ENCODE measurements at regions not wholly inside any gene's neighbourhood (a gene's known extent, or its start where the extent isn't known, plus 50 kb on each side); places are given as distances from the start of the nearest gene placed in this dataset.

- Histone ChIP-seq H3K27me3 (ENCODE audit: control insufficient read depth in 1 of 2, insufficient read depth in 2 of 2, low read length in 2 of 2) (no peaks in the 10 kb centered on the region), H3K36me3 (ENCODE audit: control insufficient read depth in 2 of 2, insufficient read depth in 2 of 2, low read length in 2 of 2) (no peaks in the 10 kb centered on the region), H3K4me3 (ENCODE audit: low read length in 2 of 2) (no peak overlapping the region), H3K9me3 (ENCODE audit: control insufficient read depth in 2 of 2, low read length in 2 of 2) (no peaks in the 10 kb centered on the region), H3K27ac (ENCODE audit: low read length) (no peak overlapping the region), H3K4me1 (ENCODE audit: control insufficient read depth, insufficient read depth, low read length) (no peaks in the 10 kb centered on the region), H3K9ac (ENCODE audit: low read length in 2 of 2) (no peak overlapping the region)
Observed at GRCh38 chr7:124318721-124319450, 286.0 kb upstream of the TMEM229A start.

- H3K36me3 ChIP-seq (ENCODE audit: control insufficient read depth in 2 of 2, insufficient read depth in 2 of 2, low read length in 2 of 2) = no peaks in the 10 kb centered on the region
- no peaks in the 10 kb centered on the region for H3K4me1 ChIP-seq (ENCODE audit: control insufficient read depth, insufficient read depth, low read length)
- H3K9me3 ChIP-seq (ENCODE audit: control insufficient read depth in 2 of 2, low read length in 2 of 2) = no peaks in the 10 kb centered on the region
- H3K9ac ChIP-seq (ENCODE audit: low read length in 2 of 2) = no peak overlapping the region
- no peak overlapping the region for H3K4me3 ChIP-seq (ENCODE audit: low read length in 2 of 2)
- no peak overlapping the region for H3K27ac ChIP-seq (ENCODE audit: low read length)
- H3K27me3 ChIP-seq (ENCODE audit: control insufficient read depth in 1 of 2, insufficient read depth in 2 of 2, low read length in 2 of 2) = no peaks in the 10 kb centered on the region
Observed at GRCh38 chr7:124310934-124311390, 278.1 kb upstream of the TMEM229A start.

GRCh38 chr7:124308384-124308783 lies 275.5 kb upstream of the TMEM229A start:
- Histone ChIP-seq H3K36me3 (ENCODE audit: control insufficient read depth in 2 of 2, insufficient read depth in 2 of 2, low read length in 2 of 2) (no peaks in the 10 kb centered on the region), H3K4me1 (ENCODE audit: control insufficient read depth, insufficient read depth, low read length) (no peaks in the 10 kb centered on the region), H3K27ac (ENCODE audit: low read length) (no peak overlapping the region), H3K27me3 (ENCODE audit: control insufficient read depth in 1 of 2, insufficient read depth in 2 of 2, low read length in 2 of 2) (no peaks in the 10 kb centered on the region), H3K9ac (ENCODE audit: low read length in 2 of 2) (no peak overlapping the region), H3K4me3 (ENCODE audit: low read length in 2 of 2) (no peak overlapping the region), H3K9me3 (ENCODE audit: control insufficient read depth in 2 of 2, low read length in 2 of 2) (no peaks in the 10 kb centered on the region)

- no peaks in the 10 kb centered on the region for H3K4me1 ChIP-seq (ENCODE audit: control insufficient read depth, insufficient read depth, low read length)
- H3K9ac ChIP-seq (ENCODE audit: low read length in 2 of 2) = no peak overlapping the region
- peaks cover 0 to 2% of the 10 kb centered on the region in 2 donors for H3K9me3 ChIP-seq (ENCODE audit: control insufficient read depth in 2 of 2, low read length in 2 of 2)
- H3K4me3 ChIP-seq (ENCODE audit: low read length in 2 of 2) = no peak overlapping the region
- H3K36me3 ChIP-seq (ENCODE audit: control insufficient read depth in 2 of 2, insufficient read depth in 2 of 2, low read length in 2 of 2) = no peaks in the 10 kb centered on the region
- no peaks in the 10 kb centered on the region for H3K27me3 ChIP-seq (ENCODE audit: control insufficient read depth in 1 of 2, insufficient read depth in 2 of 2, low read length in 2 of 2)
- H3K27ac ChIP-seq (ENCODE audit: low read length) = no peak overlapping the region
Observed at GRCh38 chr7:124295289-124295688, 262.4 kb upstream of the TMEM229A start.

GRCh38 chr7:124284937-124285336 lies 252.1 kb upstream of the TMEM229A start:
- Histone ChIP-seq H3K9me3 (ENCODE audit: control insufficient read depth in 2 of 2, low read length in 2 of 2) (no peaks in the 10 kb centered on the region), H3K36me3 (ENCODE audit: control insufficient read depth in 2 of 2, insufficient read depth in 2 of 2, low read length in 2 of 2) (no peaks in the 10 kb centered on the region), H3K27ac (ENCODE audit: low read length) (no peak overlapping the region), H3K27me3 (ENCODE audit: control insufficient read depth in 1 of 2, insufficient read depth in 2 of 2, low read length in 2 of 2) (no peaks in the 10 kb centered on the region), H3K4me3 (ENCODE audit: low read length in 2 of 2) (no peak overlapping the region), H3K4me1 (ENCODE audit: control insufficient read depth, insufficient read depth, low read length) (no peaks in the 10 kb centered on the region), H3K9ac (ENCODE audit: low read length in 2 of 2) (no peak overlapping the region)

GRCh38 chr7:124276005-124276622 lies 243.2 kb upstream of the TMEM229A start:
- Histone ChIP-seq H3K9me3 (ENCODE audit: control insufficient read depth in 2 of 2, low read length in 2 of 2) (no peaks in the 10 kb centered on the region), H3K27ac (ENCODE audit: low read length) (no peak overlapping the region), H3K27me3 (ENCODE audit: control insufficient read depth in 1 of 2, insufficient read depth in 2 of 2, low read length in 2 of 2) (no peaks in the 10 kb centered on the region)

GRCh38 chr7:124275411-124275810 lies 242.5 kb upstream of the TMEM229A start:
- no peak overlapping the region for H3K9ac ChIP-seq (ENCODE audit: low read length in 2 of 2)
- no peaks in the 10 kb centered on the region for H3K4me1 ChIP-seq (ENCODE audit: control insufficient read depth, insufficient read depth, low read length)
- H3K9me3 ChIP-seq (ENCODE audit: control insufficient read depth in 2 of 2, low read length in 2 of 2) = no peaks in the 10 kb centered on the region
- no peaks in the 10 kb centered on the region for H3K27me3 ChIP-seq (ENCODE audit: control insufficient read depth in 1 of 2, insufficient read depth in 2 of 2, low read length in 2 of 2)
- no peak overlapping the region for H3K27ac ChIP-seq (ENCODE audit: low read length)
- no peaks in the 10 kb centered on the region for H3K36me3 ChIP-seq (ENCODE audit: control insufficient read depth in 2 of 2, insufficient read depth in 2 of 2, low read length in 2 of 2)
- H3K4me3 ChIP-seq (ENCODE audit: low read length in 2 of 2) = no peak overlapping the region

More at GRCh38 chr7:124276005-124276622, 243.2 kb upstream of the TMEM229A start:
- Histone ChIP-seq H3K4me1 (ENCODE audit: control insufficient read depth, insufficient read depth, low read length) (no peaks in the 10 kb centered on the region), H3K36me3 (ENCODE audit: control insufficient read depth in 2 of 2, insufficient read depth in 2 of 2, low read length in 2 of 2) (no peaks in the 10 kb centered on the region), H3K9ac (ENCODE audit: low read length in 2 of 2) (no peak overlapping the region), H3K4me3 (ENCODE audit: low read length in 2 of 2) (no peak overlapping the region)

- no peaks in the 10 kb centered on the region for H3K27me3 ChIP-seq (ENCODE audit: control insufficient read depth in 1 of 2, insufficient read depth in 2 of 2, low read length in 2 of 2)
- H3K27ac ChIP-seq (ENCODE audit: low read length) = no peak overlapping the region
- no peaks in the 10 kb centered on the region for H3K36me3 ChIP-seq (ENCODE audit: control insufficient read depth in 2 of 2, insufficient read depth in 2 of 2, low read length in 2 of 2)
- no peak overlapping the region for H3K4me3 ChIP-seq (ENCODE audit: low read length in 2 of 2)
- no peaks in the 10 kb centered on the region for H3K9me3 ChIP-seq (ENCODE audit: control insufficient read depth in 2 of 2, low read length in 2 of 2)
- H3K4me1 ChIP-seq (ENCODE audit: control insufficient read depth, insufficient read depth, low read length) = no peaks in the 10 kb centered on the region
- no peak overlapping the region for H3K9ac ChIP-seq (ENCODE audit: low read length in 2 of 2)
Observed at GRCh38 chr7:124269774-124270173, 236.9 kb upstream of the TMEM229A start.

- H3K36me3 ChIP-seq (ENCODE audit: control insufficient read depth in 2 of 2, insufficient read depth in 2 of 2, low read length in 2 of 2) = no peaks in the 10 kb centered on the region
- no peaks in the 10 kb centered on the region for H3K4me1 ChIP-seq (ENCODE audit: control insufficient read depth, insufficient read depth, low read length)
- no peak overlapping the region for H3K27ac ChIP-seq (ENCODE audit: low read length)
- no peaks in the 10 kb centered on the region for H3K27me3 ChIP-seq (ENCODE audit: control insufficient read depth in 1 of 2, insufficient read depth in 2 of 2, low read length in 2 of 2)
- H3K9ac ChIP-seq (ENCODE audit: low read length in 2 of 2) = no peak overlapping the region
- H3K9me3 ChIP-seq (ENCODE audit: control insufficient read depth in 2 of 2, low read length in 2 of 2) = no peaks in the 10 kb centered on the region
- no peak overlapping the region for H3K4me3 ChIP-seq (ENCODE audit: low read length in 2 of 2)
Observed at GRCh38 chr7:124267154-124267553, 234.3 kb upstream of the TMEM229A start.

GRCh38 chr7:124263232-124263827 lies 230.5 kb upstream of the TMEM229A start:
- no peak overlapping the region for H3K27ac ChIP-seq (ENCODE audit: low read length)
- H3K9ac ChIP-seq (ENCODE audit: low read length in 2 of 2) = no peak overlapping the region
- H3K9me3 ChIP-seq (ENCODE audit: control insufficient read depth in 2 of 2, low read length in 2 of 2) = no peaks in the 10 kb centered on the region
- no peaks in the 10 kb centered on the region for H3K4me1 ChIP-seq (ENCODE audit: control insufficient read depth, insufficient read depth, low read length)
- H3K4me3 ChIP-seq (ENCODE audit: low read length in 2 of 2) = no peak overlapping the region
- no peaks in the 10 kb centered on the region for H3K27me3 ChIP-seq (ENCODE audit: control insufficient read depth in 1 of 2, insufficient read depth in 2 of 2, low read length in 2 of 2)
- no peaks in the 10 kb centered on the region for H3K36me3 ChIP-seq (ENCODE audit: control insufficient read depth in 2 of 2, insufficient read depth in 2 of 2, low read length in 2 of 2)

- Histone ChIP-seq H3K4me3 (ENCODE audit: low read length in 2 of 2) (no peak overlapping the region), H3K27me3 (ENCODE audit: control insufficient read depth in 1 of 2, insufficient read depth in 2 of 2, low read length in 2 of 2) (no peaks in the 10 kb centered on the region), H3K4me1 (ENCODE audit: control insufficient read depth, insufficient read depth, low read length) (no peaks in the 10 kb centered on the region)
Observed at GRCh38 chr7:124261710-124262109, 228.8 kb upstream of the TMEM229A start.

More at GRCh38 chr7:124261710-124262109, 228.8 kb upstream of the TMEM229A start:
- Histone ChIP-seq H3K27ac (ENCODE audit: low read length) (no peak overlapping the region), H3K9ac (ENCODE audit: low read length in 2 of 2) (no peak overlapping the region), H3K9me3 (ENCODE audit: control insufficient read depth in 2 of 2, low read length in 2 of 2) (no peaks in the 10 kb centered on the region), H3K36me3 (ENCODE audit: control insufficient read depth in 2 of 2, insufficient read depth in 2 of 2, low read length in 2 of 2) (no peaks in the 10 kb centered on the region)

Measured in stomach smooth muscle (tissue), 2 donors.